HG03175 (cell line): ENCODE measurements at regions not wholly inside any gene's neighbourhood (a gene's known extent, or its start where the extent isn't known, plus 50 kb on each side); places are given as distances from the start of the nearest gene placed in this dataset.
A peak's percentile ranks its signal among the peaks of the same experiment; 100 is the strongest.

Experiments
- ATAC-seq: cut with Tn5 transposase; IDR thresholded peaks from one replicate; pipeline ENCODE4 v1.9.1; 2021; ENCODE audit warnings: mild to moderate bottlenecking, moderate library complexity; ENCODE audit not compliant: unreplicated experiment

DNA sequence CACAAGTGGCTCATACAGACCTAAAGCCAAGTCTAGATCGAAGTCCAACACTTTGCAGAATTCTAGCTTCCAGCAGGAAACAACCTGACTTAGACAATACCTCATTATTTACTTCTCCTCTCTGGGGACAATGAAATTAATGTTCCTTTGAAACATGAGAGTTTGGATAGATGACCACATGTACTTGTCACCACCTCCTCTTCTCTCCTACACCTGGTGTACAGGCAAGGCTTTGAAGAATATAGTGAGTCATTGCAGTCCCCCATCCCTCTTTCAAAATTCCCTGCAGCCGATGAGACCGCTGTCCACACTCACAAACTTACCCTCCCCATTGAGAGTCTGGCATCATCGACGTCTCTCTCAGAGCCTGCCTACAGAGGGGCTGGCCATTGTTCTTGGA is 189.0 kb upstream of the HES1 start:
- ATAC-seq = no peak

DNA sequence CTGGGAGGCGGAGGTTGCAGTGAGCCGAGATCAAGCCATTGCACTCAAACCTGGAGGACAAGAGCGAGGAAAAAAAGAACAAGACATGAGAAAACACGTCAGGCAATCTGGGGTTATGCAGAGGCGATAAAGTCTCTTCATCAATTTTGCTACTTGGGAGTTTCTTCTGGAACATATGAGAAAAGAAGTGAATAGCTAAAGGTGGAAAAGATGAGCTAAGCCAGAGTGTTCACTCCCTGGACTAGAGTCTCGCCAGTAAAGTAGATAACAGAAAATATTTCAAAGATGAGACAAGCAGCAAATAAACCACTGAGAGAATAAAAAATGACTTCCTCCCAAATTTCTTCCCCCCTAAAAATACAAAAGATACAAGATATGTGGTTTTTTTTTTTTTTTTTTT is 188.4 kb upstream of the HES1 start:
- no peak for ATAC-seq

- ATAC-seq = no peak
Observed at GRCh38 chr3:193948459-193948858, 187.5 kb upstream of the HES1 start.

DNA sequence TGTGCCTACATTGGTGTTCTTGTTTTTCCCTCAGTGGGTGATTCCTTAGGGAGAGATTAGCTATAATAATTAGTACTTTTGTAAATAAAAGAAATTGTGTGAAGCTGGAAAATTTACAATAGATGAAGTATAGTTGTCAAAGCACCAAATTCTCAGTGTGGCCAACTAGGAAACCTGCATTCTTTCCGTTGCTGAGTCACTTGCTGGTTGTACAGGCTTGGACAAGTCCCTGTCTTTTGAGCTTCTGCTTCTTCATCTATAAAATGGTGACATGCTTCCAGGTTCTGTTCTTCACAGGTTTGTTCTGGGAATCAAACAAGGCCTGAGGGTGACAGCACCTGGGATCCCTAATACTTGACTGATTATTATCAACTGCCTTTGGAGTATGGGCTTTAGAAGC is 184.1 kb upstream of the HES1 start:
- ATAC-seq = no peak

DNA sequence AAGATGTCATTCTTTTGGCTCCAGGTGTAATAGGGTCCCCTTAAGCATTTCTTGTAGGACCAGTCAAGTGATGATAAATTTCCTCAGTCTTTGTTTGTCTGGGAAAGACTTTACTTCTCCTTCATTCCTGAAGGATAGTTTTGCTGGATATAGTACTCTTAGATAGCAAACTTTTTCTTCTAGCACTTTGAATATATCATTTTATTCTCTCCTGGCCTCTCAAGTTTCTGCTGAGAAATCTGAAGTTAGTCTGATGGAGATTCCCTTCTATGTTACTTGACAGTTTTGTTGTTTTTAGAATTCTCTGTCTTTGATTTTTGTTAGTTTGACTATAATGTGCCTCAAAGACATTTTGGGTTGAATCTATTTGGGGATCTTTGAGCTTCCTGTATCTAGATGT is 181.2 kb upstream of the HES1 start:
- ATAC-seq = no peak

GRCh38 chr3:193955719-193956118 is 180.2 kb upstream of the HES1 start:
- ATAC-seq = no peak

- no peak for ATAC-seq
Observed at GRCh38 chr3:193959861-193960260, 176.1 kb upstream of the HES1 start.

DNA sequence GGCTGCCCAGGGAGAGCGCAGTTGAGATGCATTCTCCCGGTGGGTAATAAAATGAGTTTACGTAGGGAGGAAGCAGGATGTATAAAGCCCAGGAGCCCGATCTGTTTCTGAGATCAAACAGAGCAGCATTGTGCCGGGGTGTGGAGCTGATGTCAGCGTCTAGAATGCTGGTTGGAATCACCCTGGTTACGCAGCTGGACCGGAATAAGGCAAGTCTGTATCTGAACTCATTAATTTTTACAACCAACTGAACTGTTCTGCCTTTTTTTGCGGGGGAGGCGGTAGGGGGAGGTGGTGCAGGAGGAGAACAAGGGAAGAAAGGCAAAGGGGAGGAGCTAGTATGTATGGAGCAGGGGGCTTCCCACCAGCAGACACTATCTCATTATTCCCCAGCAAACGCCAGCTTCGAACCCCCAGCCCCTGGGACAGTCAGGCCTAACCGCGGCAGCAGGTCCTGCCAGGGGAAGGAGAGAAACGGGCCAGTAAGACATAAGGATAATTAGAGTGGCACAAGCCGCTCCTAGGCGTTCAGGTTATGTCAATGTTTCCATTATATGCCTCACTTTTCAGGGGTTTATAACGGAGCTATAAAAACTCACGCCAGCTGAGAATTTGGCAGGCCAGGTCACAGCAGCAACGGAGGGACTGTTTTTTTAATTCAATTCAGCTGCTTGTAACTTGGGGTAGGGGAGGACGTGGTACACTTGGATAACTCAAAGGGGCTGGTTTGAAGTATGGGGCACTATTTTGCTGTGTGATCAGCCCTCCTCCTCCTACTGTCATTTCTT is 175.3 kb upstream of the HES1 start:
- ATAC-seq = no peak

GRCh38 chr3:193962986-193963685 is 172.8 kb upstream of the HES1 start:
- no peak for ATAC-seq

DNA sequence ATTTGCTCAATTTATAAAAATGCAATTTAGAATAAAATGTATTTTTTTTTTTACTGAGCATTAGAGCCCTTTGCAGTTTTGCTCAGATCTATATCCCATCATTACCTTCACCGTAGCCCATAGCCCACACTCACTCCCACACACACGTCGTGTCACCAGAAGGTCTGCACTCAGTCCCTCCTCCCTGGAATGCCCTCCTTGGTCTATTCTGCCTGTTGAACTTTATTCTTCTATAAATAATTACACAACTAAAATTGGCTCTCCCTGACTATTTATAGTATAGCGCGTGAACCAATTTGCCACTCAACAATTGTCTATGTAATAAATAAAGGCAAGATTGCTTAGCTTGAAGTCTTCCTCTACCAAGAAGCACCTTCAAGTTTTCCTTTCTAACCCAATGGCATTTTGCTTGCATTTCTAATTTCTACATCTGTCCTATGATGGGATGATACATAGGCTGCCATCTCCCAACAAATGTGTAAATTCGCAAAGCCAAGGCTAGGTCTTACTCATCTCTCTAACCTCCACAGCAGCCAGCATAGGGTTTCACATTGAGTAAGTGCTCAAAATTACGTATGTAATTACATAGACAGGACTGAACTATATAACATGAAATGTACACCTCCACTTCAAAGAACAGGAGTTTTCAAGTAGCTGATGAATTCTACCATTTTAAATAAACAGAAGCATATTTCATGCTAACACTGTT is 172.0 kb upstream of the HES1 start:
- peak; percentile 80 for ATAC-seq

DNA sequence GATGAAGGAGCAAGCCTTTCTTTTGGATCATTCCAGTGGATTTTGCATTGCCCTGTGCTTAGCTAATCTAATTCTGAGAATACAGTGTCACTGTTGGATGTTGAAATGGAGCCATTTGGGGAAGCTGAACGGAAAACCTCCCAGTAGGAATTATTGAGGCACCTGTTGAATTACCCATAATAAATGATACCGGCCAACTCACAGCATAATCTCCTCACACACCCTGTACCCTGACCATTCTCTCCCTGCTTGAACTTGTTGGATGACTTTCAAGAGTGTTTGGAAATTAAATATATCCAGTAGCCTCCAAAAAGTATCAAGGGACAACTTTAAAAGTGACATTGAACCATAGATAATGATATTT is 171.4 kb upstream of the HES1 start:
- ATAC-seq = no peak

GRCh38 chr3:193968380-193968974 is 167.5 kb upstream of the HES1 start:
- no peak for ATAC-seq

GRCh38 chr3:193970131-193970772 is 165.7 kb upstream of the HES1 start:
- ATAC-seq = peak; percentile 52

GRCh38 chr3:193970773-193971206 is 165.2 kb upstream of the HES1 start:
- ATAC-seq = peak; percentile 32

GRCh38 chr3:193971261-193971751 is 164.6 kb upstream of the HES1 start:
- ATAC-seq = peak; percentile 56

GRCh38 chr3:193971966-193972365 is 164.0 kb upstream of the HES1 start:
- no peak for ATAC-seq

DNA sequence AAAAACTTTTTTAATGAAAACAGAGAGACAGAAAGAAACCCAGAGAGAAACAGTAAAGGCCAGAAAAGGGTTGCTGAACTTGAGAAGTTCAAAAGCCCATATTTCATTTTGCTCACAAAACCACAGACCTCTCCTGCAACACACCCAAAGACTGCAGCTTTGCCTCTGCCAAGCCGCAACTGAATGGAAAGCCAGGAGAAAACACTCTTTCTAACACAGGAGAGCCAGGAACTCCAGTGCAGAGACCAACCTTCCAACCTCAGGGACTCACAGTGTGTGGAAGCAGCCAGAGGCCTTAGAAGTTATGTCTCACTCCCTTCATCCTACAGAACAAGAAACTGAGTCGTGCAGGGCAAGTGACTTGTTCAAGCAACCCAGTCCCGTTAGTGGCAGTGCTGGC is 163.1 kb upstream of the HES1 start:
- no peak for ATAC-seq

DNA sequence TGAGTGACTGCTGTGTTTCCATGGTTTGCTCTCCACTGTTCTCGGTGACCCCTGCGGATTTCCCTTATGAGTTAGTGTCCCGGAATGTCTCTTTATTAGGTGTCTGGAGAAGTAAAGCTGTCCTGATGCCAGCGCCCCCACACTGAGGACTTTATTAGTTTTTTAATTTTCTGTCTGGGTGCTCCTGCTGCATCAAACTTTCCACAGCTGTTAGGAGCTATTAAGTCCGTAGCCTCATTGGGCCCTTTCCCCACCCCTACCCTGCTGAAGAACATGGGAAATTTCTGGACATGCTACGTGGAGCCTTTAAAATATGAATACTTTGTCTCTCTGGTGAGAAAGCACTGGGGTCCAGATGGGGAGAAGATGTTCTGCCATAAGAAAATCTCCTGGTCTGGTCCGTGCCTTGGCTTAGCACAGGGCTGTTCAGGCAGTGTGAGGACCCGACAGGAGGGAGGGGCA is 161.7 kb upstream of the HES1 start:
- no peak for ATAC-seq

- ATAC-seq = no peak
Observed at GRCh38 chr3:193974671-193975535, 161.0 kb upstream of the HES1 start.

DNA sequence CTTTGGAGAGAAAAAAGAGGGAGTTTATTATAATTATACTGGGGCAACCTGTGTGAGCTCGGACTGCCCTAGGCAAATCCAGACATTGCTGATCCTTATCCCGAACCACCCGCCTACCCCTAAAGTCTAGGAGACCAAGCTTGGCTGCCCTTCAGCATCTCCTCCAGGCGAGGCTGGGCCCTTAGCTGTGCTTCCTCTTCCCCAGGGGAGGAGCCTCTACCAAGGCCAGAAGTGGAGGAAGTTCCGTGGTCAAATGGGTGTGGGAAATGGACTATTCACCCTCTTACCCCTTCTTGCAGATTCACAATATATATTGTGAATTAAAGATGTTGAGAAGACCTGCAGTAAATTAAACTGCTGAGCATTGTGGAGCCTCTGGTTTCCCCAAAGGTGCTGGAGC is 158.3 kb upstream of the HES1 start:
- no peak for ATAC-seq
